ENCODE measurements at regions not wholly inside any gene's neighbourhood (a gene's known extent, or its start where the extent isn't known, plus 50 kb on each side); places are given as distances from the start of the nearest gene placed in this dataset.

- Histone ChIP-seq H3K4me1 (ENCODE audit: control insufficient read depth in 1 of 2, extremely low read depth in 1 of 2, insufficient read depth in 2 of 2, low read length in 2 of 2) (no peaks in the 10 kb centered on the region), H3K9me3 (no peaks in the 10 kb centered on the region), H3K36me3 (ENCODE audit: control insufficient read depth in 2 of 2, extremely low read depth in 1 of 2, insufficient read depth in 1 of 2, low read length in 1 of 2) (no peaks in the 10 kb centered on the region), H3K27me3 (replicated peaks in 1 of 2; ENCODE audit: control insufficient read depth in 2 of 2, extremely low read depth in 1 of 2, insufficient read depth in 2 of 2, low read length in 1 of 2) (no peaks in the 10 kb centered on the region), H3K4me3 (ENCODE audit: control insufficient read depth in 1 of 2, extremely low read depth in 1 of 2, low read length in 1 of 2) (no peak overlapping the region), H3K27ac (ENCODE audit: low read length) (no peak overlapping the region)
- H3K27me3 Mint-ChIP-seq: peaks cover 0 to 5% of the 10 kb centered on the region in 2 donors
- no peaks in the 10 kb centered on the region for H3K36me3 Mint-ChIP-seq
- H3K4me1 Mint-ChIP-seq: no peaks in the 10 kb centered on the region
- no peak for ATAC-seq (replicated peaks in 1 of 4)
- H3K27ac Mint-ChIP-seq: no peak overlapping the region
- ChIA-PET CTCF (no interaction called here), POLR2A (no interaction called here)
- H3K9me3 Mint-ChIP-seq: peaks cover 2 to 5% (median 4%) of the 10 kb centered on the region in 3 donors
- DNase-seq: no peak
- no peak overlapping the region for H3K4me3 Mint-ChIP-seq
Observed at GRCh38 chr10:90435296-90435695, 422.5 kb downstream of the HTR7 start.

- Histone ChIP-seq H3K27me3 (replicated peaks in 1 of 2; ENCODE audit: control insufficient read depth in 2 of 2, extremely low read depth in 1 of 2, insufficient read depth in 2 of 2, low read length in 1 of 2) (no peaks in the 10 kb centered on the region), H3K9me3 (no peaks in the 10 kb centered on the region), H3K27ac (ENCODE audit: low read length) (no peak overlapping the region), H3K4me1 (ENCODE audit: control insufficient read depth in 1 of 2, extremely low read depth in 1 of 2, insufficient read depth in 2 of 2, low read length in 2 of 2) (no peaks in the 10 kb centered on the region), H3K4me3 (ENCODE audit: control insufficient read depth in 1 of 2, extremely low read depth in 1 of 2, low read length in 1 of 2) (no peak overlapping the region), H3K36me3 (ENCODE audit: control insufficient read depth in 2 of 2, extremely low read depth in 1 of 2, insufficient read depth in 1 of 2, low read length in 1 of 2) (no peaks in the 10 kb centered on the region)
- DNase-seq: no peak
- no CpG with 5 or more reads among the region's 1 CpG for WGBS (ENCODE audit: insufficient coverage)
- Mint-ChIP-seq H3K4me3 (no peak overlapping the region), H3K9me3 (peaks cover 11 to 17% (median 11%) of the 10 kb centered on the region in 3 donors), H3K36me3 (no peaks in the 10 kb centered on the region), H3K4me1 (no peaks in the 10 kb centered on the region), H3K27me3 (peaks cover 0 to 5% of the 10 kb centered on the region in 2 donors), H3K27ac (no peak overlapping the region)
- ChIA-PET CTCF (no interaction called here), POLR2A (no interaction called here)
- no peak for ATAC-seq (replicated peaks in 1 of 4)
Observed at GRCh38 chr10:90437452-90437851, 420.4 kb downstream of the HTR7 start.

- H3K9me3 Mint-ChIP-seq: peaks cover 16 to 29% (median 23%) of the 10 kb centered on the region in 3 donors
- H3K4me3 ChIP-seq (ENCODE audit: control insufficient read depth in 1 of 2, extremely low read depth in 1 of 2, low read length in 1 of 2): no peak overlapping the region
- no peak for DNase-seq
- ChIA-PET CTCF (no interaction called here), POLR2A (no interaction called here)
- H3K4me1 Mint-ChIP-seq: no peaks in the 10 kb centered on the region
- no peak overlapping the region for H3K27ac ChIP-seq (ENCODE audit: low read length)
- no peaks in the 10 kb centered on the region for H3K27me3 ChIP-seq (replicated peaks in 1 of 2; ENCODE audit: control insufficient read depth in 2 of 2, extremely low read depth in 1 of 2, insufficient read depth in 2 of 2, low read length in 1 of 2)
- no peaks in the 10 kb centered on the region for H3K36me3 ChIP-seq (ENCODE audit: control insufficient read depth in 2 of 2, extremely low read depth in 1 of 2, insufficient read depth in 1 of 2, low read length in 1 of 2)
- H3K9me3 ChIP-seq: no peaks in the 10 kb centered on the region
- H3K36me3 Mint-ChIP-seq: no peaks in the 10 kb centered on the region
- H3K27ac Mint-ChIP-seq: no peak overlapping the region
- no peak for ATAC-seq (replicated peaks in 1 of 4)
- no peaks in the 10 kb centered on the region for H3K4me1 ChIP-seq (ENCODE audit: control insufficient read depth in 1 of 2, extremely low read depth in 1 of 2, insufficient read depth in 2 of 2, low read length in 2 of 2)
- H3K4me3 Mint-ChIP-seq: no peak overlapping the region
- peaks cover 0 to 5% of the 10 kb centered on the region in 2 donors for H3K27me3 Mint-ChIP-seq
- 58% methylated on average over 2 of the region's 2 CpGs for WGBS (ENCODE audit: insufficient coverage)
Observed at GRCh38 chr10:90440870-90441269, 417.0 kb downstream of the HTR7 start.

- DNase-seq (no peak), ATAC-seq (replicated peaks in 1 of 4) (no peak)
- no peaks in the 10 kb centered on the region for H3K36me3 ChIP-seq (ENCODE audit: control insufficient read depth in 2 of 2, extremely low read depth in 1 of 2, insufficient read depth in 1 of 2, low read length in 1 of 2)
- Mint-ChIP-seq H3K27ac (no peak overlapping the region), H3K4me3 (no peak overlapping the region), H3K9me3 (peaks cover 16 to 31% (median 27%) of the 10 kb centered on the region in 3 donors), H3K36me3 (no peaks in the 10 kb centered on the region), H3K4me1 (no peaks in the 10 kb centered on the region), H3K27me3 (no peaks in the 10 kb centered on the region)
- no peak overlapping the region for H3K27ac ChIP-seq (ENCODE audit: low read length)
- H3K4me3 ChIP-seq (ENCODE audit: control insufficient read depth in 1 of 2, extremely low read depth in 1 of 2, low read length in 1 of 2): no peak overlapping the region
- no peaks in the 10 kb centered on the region for H3K4me1 ChIP-seq (ENCODE audit: control insufficient read depth in 1 of 2, extremely low read depth in 1 of 2, insufficient read depth in 2 of 2, low read length in 2 of 2)
- WGBS (ENCODE audit: insufficient coverage): 40% methylated on average over 1 of the region's 3 CpGs
- no peaks in the 10 kb centered on the region for H3K27me3 ChIP-seq (replicated peaks in 1 of 2; ENCODE audit: control insufficient read depth in 2 of 2, extremely low read depth in 1 of 2, insufficient read depth in 2 of 2, low read length in 1 of 2)
- no peaks in the 10 kb centered on the region for H3K9me3 ChIP-seq
- CTCF ChIA-PET: no interaction called here
- POLR2A ChIA-PET: no interaction called here
Observed at GRCh38 chr10:90443342-90443741, 414.5 kb downstream of the HTR7 start.

GRCh38 chr10:90447831-90448230 is 410.0 kb downstream of the HTR7 start:
- Mint-ChIP-seq H3K9me3 (peaks cover 1 to 17% (median 10%) of the 10 kb centered on the region in 3 donors), H3K36me3 (no peaks in the 10 kb centered on the region), H3K27ac (no peak overlapping the region), H3K4me3 (no peak overlapping the region), H3K27me3 (no peaks in the 10 kb centered on the region), H3K4me1 (no peaks in the 10 kb centered on the region)
- Histone ChIP-seq H3K27ac (ENCODE audit: low read length) (no peak overlapping the region), H3K4me3 (ENCODE audit: control insufficient read depth in 1 of 2, extremely low read depth in 1 of 2, low read length in 1 of 2) (no peak overlapping the region), H3K4me1 (ENCODE audit: control insufficient read depth in 1 of 2, extremely low read depth in 1 of 2, insufficient read depth in 2 of 2, low read length in 2 of 2) (no peaks in the 10 kb centered on the region), H3K36me3 (ENCODE audit: control insufficient read depth in 2 of 2, extremely low read depth in 1 of 2, insufficient read depth in 1 of 2, low read length in 1 of 2) (no peaks in the 10 kb centered on the region), H3K9me3 (no peaks in the 10 kb centered on the region), H3K27me3 (replicated peaks in 1 of 2; ENCODE audit: control insufficient read depth in 2 of 2, extremely low read depth in 1 of 2, insufficient read depth in 2 of 2, low read length in 1 of 2) (no peaks in the 10 kb centered on the region)
- ATAC-seq (replicated peaks in 1 of 4) (no peak), DNase-seq (no peak)
- POLR2A ChIA-PET: no interaction called here
- CTCF ChIA-PET: no interaction called here
- WGBS (ENCODE audit: insufficient coverage): no CpG with 5 or more reads among the region's 3 CpGs

GRCh38 chr10:90450797-90451196 is 407.0 kb downstream of the HTR7 start:
- no peaks in the 10 kb centered on the region for H3K36me3 Mint-ChIP-seq
- POLR2A ChIA-PET: no interaction called here
- Histone ChIP-seq H3K36me3 (ENCODE audit: control insufficient read depth in 2 of 2, extremely low read depth in 1 of 2, insufficient read depth in 1 of 2, low read length in 1 of 2) (no peaks in the 10 kb centered on the region), H3K9me3 (no peaks in the 10 kb centered on the region), H3K4me1 (ENCODE audit: control insufficient read depth in 1 of 2, extremely low read depth in 1 of 2, insufficient read depth in 2 of 2, low read length in 2 of 2) (no peaks in the 10 kb centered on the region), H3K27me3 (replicated peaks in 1 of 2; ENCODE audit: control insufficient read depth in 2 of 2, extremely low read depth in 1 of 2, insufficient read depth in 2 of 2, low read length in 1 of 2) (no peaks in the 10 kb centered on the region), H3K27ac (ENCODE audit: low read length) (no peak overlapping the region), H3K4me3 (ENCODE audit: control insufficient read depth in 1 of 2, extremely low read depth in 1 of 2, low read length in 1 of 2) (no peak overlapping the region)
- DNase-seq: no peak
- no peak overlapping the region for H3K27ac Mint-ChIP-seq
- CTCF ChIA-PET: no interaction called here
- no peaks in the 10 kb centered on the region for H3K4me1 Mint-ChIP-seq
- H3K27me3 Mint-ChIP-seq: no peaks in the 10 kb centered on the region
- H3K9me3 Mint-ChIP-seq: peaks cover 0 to 17% (median 3%) of the 10 kb centered on the region in 3 donors
- ATAC-seq (replicated peaks in 1 of 4): no peak
- H3K4me3 Mint-ChIP-seq: no peak overlapping the region

GRCh38 chr10:90451283-90451682 is 406.6 kb downstream of the HTR7 start:
- H3K27me3 ChIP-seq (replicated peaks in 1 of 2; ENCODE audit: control insufficient read depth in 2 of 2, extremely low read depth in 1 of 2, insufficient read depth in 2 of 2, low read length in 1 of 2): no peaks in the 10 kb centered on the region
- POLR2A ChIA-PET: no interaction called here
- CTCF ChIA-PET: no interaction called here
- Mint-ChIP-seq H3K4me3 (no peak overlapping the region), H3K9me3 (peaks cover 0 to 13% (median 0%) of the 10 kb centered on the region in 3 donors), H3K36me3 (no peaks in the 10 kb centered on the region), H3K4me1 (no peaks in the 10 kb centered on the region), H3K27me3 (no peaks in the 10 kb centered on the region), H3K27ac (no peak overlapping the region)
- H3K4me3 ChIP-seq (ENCODE audit: control insufficient read depth in 1 of 2, extremely low read depth in 1 of 2, low read length in 1 of 2): no peak overlapping the region
- no peak overlapping the region for H3K27ac ChIP-seq (ENCODE audit: low read length)
- no CpG with 5 or more reads among the region's 1 CpG for WGBS (ENCODE audit: insufficient coverage)
- DNase-seq: no peak
- no peaks in the 10 kb centered on the region for H3K4me1 ChIP-seq (ENCODE audit: control insufficient read depth in 1 of 2, extremely low read depth in 1 of 2, insufficient read depth in 2 of 2, low read length in 2 of 2)
- no peaks in the 10 kb centered on the region for H3K9me3 ChIP-seq
- no peaks in the 10 kb centered on the region for H3K36me3 ChIP-seq (ENCODE audit: control insufficient read depth in 2 of 2, extremely low read depth in 1 of 2, insufficient read depth in 1 of 2, low read length in 1 of 2)
- no peak for ATAC-seq (replicated peaks in 1 of 4)

Data from T-cell (primary cell).